Stimulated activated CD4-positive, alpha-beta T cell treated with anti-CD3 and anti-CD28 coated beads, TNF-alpha, amount 100 ng/mL, for 1 hour (primary cell): ENCODE measurements at regions not wholly inside any gene's neighbourhood (a gene's known extent, or its start where the extent isn't known, plus 50 kb on each side); places are given as distances from the start of the nearest gene placed in this dataset.

Source experiments
- DNase-seq, 3 donors: peaks; one replicate each; pipeline ENCODE4 v3.0.0-alpha.2; 2020; ENCODE audit warnings: low read depth in 3 of 3, low spot score in 1 of 3

- no peak for DNase-seq
Measured at GRCh38 chr12:65546528-65546927, 268.0 kb downstream of the MSRB3 start.

GRCh38 chr12:65556676-65557437 is 267.4 kb upstream of the HMGA2 start:
- DNase-seq = peak in 2 of 3 donors; percentile 30 to 58

DNA sequence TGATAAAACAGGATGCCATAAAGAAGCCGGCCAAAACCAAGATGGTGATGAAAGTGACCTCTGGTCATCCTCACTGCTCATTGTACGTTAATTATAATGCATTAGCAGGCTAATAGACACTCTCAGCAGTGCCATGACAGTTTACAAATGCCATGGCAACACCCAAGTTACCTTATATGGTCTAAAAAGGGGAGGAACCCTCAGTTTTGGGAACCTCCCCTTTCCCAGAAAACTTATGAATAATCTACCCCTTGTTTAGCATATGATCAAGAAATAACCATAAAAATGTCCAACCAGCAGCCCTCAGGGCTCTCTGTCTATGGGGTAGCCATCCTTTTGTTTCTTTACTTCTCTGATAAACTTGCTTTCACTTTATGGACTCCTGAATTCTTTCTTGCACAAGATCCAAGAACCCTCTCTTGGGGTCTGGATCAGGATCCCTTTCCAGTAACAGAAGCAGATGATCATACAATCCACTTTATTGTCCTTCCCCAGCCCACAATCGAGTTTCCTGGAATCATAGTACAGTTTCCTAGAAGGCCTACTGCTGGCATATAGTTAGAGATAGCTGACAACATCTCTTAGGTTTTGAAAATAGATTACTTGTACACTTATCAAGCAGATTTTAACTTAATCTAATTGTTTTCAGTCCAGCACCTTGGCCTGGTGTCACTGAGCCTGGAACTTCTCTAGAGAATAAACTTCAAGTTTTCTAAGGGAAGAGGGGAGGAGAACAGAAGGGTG is 266.7 kb upstream of the HMGA2 start:
- no peak for DNase-seq

DNA sequence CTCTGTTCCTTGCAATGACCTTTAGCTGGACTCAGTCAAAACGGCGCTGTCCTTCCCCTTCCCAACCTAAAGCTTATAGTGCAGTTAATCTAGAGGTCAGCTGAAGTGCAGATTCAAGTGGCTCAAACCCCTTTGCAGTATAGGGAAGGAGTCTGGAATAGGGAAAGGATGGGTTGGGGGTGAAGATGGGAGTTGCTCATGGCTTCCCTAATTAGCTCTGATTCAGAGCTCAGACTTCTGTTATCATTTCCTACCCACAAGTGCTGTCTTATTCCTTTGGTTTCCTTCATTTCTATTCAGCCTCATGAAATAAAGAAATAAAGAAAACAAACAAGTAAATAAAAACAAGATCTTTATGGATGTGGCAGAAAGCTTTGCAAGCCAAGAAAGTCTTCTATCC is 264.0 kb upstream of the HMGA2 start:
- DNase-seq = no peak

GRCh38 chr12:65561798-65562382 is 262.4 kb upstream of the HMGA2 start:
- DNase-seq = no peak

GRCh38 chr12:65565601-65566560 is 258.4 kb upstream of the HMGA2 start:
- no peak for DNase-seq

DNA sequence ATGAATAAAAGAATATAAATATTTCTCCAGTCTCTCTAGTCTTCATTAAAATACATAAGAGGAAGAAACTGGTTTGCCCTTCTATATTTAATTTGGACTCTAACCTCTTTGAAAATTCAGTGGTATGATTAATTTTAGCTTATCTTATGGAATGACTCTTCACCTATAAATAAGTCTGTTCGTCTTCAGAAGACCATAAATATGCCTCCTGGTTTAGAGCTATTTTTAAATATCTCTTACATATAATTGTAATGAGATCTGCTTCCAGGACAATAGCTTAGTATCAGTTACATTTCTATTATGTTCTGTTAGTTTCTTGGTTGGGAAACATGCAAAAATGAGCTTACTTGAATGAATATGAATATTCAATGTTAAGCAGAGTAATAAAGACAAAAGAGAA is 257.5 kb upstream of the HMGA2 start:
- DNase-seq = no peak

GRCh38 chr12:65567820-65568219 is 256.5 kb upstream of the HMGA2 start:
- DNase-seq = no peak

DNA sequence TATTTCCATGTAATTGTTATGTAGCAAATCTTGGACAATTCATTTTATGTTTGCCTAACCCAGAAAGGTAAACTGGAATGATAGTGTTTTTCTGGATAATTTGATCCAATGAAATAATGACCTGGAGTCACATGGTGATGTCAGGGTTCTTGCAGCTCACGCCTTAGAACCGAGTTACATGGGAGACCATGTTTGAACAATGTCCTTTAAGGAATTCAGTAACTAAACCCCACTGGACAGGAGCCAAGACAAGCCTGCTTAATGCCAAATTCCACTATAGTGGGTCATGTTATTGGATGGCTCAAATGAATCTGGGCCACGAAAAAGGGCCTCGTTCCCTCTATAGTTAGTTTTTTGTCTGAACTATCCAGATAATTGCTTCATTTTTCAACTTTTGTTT is 255.8 kb upstream of the HMGA2 start:
- no peak for DNase-seq

DNA sequence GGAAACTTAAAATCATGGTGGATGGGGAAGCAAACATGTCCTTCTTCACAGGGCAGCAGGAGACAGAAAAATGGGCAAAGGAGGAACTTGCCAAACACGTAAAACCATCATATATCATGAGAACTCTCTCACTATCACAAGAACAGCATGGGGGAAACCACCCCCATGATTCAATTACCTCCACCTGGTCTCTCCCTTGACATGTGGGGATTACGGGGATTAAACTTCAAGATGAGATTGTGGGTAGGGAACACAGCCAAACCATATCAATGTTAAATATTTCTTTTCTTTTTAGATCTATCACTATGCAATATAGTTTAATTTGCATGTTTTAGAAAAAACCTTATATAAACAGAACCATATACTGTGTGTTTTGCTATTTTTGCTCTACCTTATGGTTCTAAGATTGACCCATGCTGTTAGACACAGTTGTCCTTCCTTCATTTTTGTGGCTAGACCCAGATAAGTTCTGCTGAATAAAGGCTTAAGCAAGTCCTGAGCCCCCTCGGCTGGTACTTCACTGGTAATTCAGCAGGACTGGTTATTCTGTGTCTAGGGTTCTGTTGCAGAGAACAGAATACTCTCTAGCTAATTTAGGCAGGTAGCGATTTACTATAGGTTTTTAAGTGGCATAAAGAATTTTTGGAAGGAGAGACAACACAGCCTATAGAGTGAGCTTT is 253.7 kb upstream of the HMGA2 start:
- no peak for DNase-seq

- no peak for DNase-seq
Measured at GRCh38 chr12:65574867-65575266, 249.4 kb upstream of the HMGA2 start.

- DNase-seq = no peak
Measured at GRCh38 chr12:65584016-65584415, 240.3 kb upstream of the HMGA2 start.

- DNase-seq = no peak
Measured at GRCh38 chr12:65585648-65586602, 238.4 kb upstream of the HMGA2 start.

DNA sequence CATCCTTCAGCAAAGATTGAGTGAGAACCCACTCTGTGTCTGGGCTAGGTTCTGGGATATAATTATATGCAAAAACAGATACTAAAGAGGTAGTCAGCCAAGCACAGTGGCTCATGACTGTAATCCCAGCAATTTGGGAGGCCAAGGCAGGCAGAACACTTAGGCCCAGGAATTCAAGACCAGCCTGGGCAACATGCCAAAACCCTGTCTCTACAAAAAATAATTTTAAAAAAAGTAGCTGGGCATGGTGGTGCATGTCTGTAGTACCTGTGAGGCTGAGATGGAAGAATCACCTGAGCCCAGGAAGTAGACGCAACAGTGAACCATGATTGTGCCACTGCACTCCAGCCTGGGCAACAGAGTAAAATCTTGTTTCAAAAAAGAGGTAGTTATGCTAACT is 237.5 kb upstream of the HMGA2 start:
- DNase-seq = no peak

DNA sequence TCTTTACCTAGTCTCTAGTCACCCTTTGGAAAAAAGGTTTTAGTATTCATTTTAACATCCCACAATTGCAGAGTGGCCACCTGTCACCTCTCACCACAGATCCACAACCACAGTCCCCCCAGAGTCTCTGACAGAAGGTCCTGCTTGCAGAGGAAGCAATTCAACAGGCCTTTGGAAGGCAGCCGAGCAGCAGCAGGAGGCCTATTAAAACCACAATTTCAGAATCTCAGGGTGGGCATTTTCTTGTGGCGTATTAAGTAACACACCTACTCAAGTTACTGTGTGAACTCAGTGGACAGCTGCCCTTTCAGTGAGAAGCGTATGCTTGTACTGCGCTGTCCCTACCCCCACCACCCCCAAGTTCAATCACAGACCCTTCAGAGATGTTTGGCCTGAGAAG is 234.0 kb upstream of the HMGA2 start:
- DNase-seq = no peak

DNA sequence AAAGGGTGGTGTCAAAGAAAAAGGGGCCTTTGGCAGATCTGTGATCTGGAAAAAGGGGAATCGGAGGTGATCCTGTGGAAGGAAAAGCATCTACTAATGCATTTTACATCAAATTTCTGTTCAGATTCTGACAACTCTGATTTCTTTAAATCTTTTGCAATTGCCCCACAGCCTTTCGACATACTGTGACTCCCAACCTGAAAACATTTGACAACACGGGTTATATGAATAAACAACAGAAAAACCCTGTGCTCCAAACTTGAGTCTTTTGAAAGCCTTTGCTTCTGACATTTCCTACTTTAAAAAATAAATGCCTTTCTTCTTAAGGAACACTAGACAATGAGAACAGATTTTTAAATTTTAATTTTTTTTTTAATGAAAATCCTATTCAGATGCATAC is 231.9 kb upstream of the HMGA2 start:
- DNase-seq = no peak

DNA sequence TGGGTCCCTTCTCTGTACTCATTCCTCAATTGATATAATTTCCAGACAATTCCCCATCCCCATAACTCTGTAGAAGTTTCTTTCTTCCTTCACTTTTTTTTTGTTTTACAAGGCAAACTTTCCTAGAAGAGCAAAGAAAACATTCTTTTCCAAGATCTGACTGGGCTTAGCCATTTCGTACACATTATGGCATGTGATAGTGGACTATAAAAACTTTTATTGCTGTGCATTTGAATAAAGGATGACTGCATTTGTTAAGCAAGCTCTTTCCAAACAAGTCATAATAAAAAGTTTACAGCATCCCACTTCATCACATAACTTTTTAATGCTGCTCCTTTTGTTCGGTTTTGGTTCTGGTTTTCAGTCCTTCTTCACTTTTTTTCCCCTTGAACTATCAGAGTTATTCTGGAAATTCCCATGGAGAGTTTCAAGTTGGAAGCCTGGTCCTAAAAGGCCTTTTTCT is 231.0 kb upstream of the HMGA2 start:
- no peak for DNase-seq

- DNase-seq = no peak
Measured at GRCh38 chr12:65594409-65594808, 229.9 kb upstream of the HMGA2 start.

DNA sequence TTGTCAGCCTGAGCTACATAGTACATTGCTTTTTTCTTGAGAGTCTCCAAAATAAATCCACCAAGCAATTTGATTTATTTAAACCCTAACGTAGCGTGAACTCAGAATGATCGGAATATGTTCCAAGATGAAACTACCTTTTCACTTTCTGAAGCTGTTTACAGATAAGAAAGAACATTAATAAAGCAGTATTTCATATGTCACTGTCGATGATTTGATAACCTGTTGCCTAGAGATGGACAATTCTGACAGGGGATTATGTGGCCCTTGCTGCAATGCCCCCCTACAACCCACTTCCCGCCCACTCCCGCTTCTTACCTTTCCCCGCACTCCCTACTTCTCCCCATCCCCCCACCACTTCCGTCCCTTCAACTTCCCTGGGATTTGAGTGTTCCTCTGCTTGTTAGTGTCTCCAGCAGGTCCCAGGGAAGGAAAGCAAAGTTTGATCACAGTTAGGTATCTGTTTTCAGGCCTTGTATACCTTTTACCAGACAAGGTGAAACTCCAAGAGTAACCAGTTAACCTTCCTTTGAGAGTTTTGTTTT is 229.2 kb upstream of the HMGA2 start:
- DNase-seq = no peak
